ENCODE measurements at regions not wholly inside any gene's neighbourhood (a gene's known extent, or its start where the extent isn't known, plus 50 kb on each side); places are given as distances from the start of the nearest gene placed in this dataset.
"Not testable (repeated sequence)": the region's sequence is repeated elsewhere in the genome, so short reads cannot be mapped to it uniquely, and the experiment has no call there.

DNA sequence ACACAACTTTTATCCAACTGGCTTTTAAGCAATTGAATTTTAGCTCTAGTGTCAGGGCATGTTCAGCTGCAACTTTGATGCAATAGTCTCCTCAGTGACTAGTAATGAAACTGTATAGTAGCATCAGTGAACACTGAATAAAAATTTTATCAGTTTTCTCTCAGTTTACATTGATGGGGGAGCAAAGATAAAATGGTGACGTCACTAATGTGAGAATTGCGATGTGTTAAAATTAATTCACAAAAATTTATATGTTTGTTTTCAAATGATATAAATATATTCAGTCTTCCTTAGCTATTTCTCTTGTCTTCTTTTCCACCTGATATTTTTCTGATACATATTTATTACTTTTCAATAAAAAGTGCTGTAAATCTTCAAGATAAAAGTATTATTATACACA is 508.8 kb upstream of the AGA start:
- no peak for DNase-seq (ENCODE audit: low spot score)

DNA sequence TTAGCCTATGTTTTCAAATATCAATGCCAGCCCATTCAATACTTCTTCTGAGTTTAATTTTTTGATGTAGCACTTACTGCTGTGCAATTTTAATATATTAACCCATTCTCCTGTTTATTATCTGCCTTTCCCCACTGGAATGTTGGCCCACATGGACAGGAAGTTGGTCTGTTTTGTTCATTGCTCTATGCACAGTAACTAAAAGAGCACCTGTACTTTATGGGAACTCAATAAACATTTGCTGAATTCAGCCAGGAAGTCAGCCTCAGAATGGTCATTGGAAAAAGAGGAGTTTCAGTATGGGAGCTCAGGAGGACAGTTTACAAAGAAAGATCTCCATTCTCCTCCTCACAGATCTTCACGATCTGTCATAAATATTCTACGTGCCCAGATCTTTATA is 510.5 kb upstream of the AGA start:
- DNase-seq (ENCODE audit: low spot score), result no peak

DNA sequence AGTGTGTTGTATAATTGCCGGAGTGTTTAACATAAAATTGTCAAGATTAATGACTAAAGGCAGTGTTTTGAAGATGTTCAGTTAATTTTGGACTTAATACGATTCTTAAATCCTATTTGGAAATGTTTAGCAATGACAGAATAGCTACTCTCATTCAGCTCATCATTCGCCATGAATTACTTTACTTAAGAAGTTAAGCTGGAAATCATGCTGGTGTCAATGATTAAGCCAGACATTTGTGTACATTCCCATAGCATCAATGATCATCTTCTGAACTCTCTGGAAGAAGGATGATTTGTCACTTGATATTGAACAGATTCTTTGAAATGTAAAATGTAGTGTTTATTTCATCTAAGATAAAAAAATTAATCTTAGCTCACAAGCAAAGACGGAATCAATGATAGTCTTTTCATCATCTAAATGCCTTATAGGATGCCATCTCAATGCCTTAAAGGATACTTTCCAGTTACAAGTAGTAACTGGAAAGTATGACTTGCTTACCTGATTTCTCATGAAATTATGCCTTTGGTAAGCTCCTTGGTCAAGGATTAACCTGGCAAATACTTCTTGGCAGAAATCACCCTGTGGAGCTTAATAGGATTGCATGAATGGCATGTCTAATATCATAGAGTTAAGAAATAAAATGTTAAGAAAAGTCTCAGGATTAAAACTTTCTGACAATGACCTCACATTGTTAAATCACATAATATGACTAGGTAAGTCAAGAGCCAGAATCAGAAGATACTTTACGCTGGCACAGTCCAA is 515.5 kb upstream of the AGA start:
- no peak for DNase-seq (ENCODE audit: low spot score)

DNA sequence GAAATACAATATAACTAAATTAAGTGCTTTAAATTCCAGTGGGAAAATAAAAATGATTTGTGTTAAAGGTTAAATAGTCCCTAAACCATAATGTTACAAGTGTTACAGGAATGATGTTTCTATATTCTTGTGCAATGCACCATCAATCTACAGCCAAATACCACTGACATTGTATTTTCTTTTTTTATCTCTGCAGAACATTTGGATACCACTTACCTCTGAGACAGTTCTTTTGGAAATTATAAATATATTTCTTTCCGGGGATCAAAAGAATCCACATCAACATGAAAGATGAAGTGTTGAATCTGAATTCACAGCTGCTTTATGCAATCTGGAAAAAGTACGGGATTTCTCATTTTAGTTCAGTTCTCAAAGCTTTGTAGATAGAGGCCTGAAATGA is 518.3 kb upstream of the AGA start:
- DNase-seq (ENCODE audit: low spot score), result no peak

DNA sequence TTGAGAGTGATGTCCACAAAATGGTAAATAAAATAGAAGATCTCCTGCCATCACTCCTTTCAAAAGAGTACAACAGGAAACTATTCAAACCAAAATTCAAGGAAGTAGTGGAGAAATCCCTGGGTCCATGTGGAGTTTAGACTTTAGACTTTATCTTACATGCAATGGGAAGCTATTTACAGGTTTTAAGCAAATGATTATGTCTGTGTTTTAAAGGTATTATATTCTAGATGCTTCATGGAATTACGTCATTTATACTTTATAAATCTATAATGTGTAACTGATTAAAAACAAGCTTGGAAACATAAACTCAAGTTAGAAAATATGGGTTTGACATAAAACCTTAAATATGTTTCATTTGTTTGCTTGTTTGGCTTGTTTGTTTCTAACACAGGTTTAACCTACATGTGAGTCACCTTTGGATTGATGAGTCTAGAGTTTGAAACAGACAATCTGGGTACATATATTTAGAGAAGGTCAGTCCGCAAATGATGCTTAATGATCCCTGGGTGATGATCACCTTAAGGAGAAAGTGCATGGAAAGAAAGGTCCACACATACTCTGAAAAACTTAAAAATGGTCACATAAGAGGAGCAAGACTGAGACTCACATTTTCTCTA is 519.6 kb upstream of the AGA start:
- DNase-seq (ENCODE audit: low spot score), result no peak

DNA sequence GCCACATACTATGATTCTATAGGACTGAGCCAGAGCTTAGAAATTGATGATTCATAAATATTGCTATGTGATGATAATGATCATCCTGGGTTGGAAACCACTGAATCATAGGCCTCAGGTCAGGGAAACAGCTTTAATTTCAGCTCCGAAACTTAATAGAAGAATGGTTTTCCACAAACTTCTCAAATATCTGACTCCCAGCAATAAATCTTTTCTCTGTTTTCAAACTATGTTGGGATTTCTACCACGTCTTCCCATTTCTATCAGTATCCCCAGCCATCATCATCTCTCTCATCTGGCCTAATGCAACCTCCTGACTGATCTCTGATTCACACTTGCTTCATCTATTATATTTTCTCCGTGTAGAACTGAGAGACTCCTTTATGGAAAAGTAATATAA is 521.8 kb upstream of the AGA start:
- no peak for DNase-seq (ENCODE audit: low spot score)

DNA sequence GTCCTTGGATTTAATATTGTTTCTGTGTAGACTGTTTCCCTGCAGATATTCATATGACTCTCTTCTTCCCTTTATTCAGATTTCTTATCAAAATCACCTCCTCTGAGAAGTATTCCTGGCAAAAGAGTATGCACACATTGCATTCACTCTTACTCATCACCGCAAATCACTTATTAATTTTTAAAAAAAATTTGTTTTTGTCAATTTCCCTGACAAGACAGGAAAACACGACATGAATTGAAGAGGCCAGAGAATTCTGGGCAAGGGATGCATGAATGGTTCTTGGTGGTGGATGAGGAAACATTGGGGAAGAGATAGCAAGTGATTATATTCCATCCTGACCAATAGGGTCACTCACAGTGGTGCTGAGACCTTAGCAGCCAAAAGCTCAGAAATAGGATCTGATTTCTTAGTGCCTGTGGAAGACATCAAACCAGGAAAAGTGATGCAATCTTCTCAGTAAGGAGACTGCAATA is 522.5 kb upstream of the AGA start:
- no peak for DNase-seq (ENCODE audit: low spot score)

DNA sequence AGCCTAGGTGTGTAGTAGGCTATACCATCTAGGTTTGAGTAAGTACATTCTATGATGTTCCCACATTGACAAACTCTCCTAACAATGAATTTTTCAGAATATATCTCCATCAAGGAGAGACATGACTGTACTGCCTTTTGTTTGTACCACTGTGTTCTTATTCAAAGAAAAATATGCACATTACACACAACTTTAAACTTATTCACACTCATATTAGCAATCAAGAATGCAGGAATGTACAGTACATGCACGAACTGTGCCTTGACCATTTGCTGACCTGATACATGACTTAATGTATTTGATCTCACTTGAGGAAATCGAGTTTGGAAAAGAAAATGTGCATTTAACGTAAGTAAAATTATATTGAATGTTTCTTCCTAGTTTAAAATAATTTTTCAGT is 525.1 kb upstream of the AGA start:
- DNase-seq (ENCODE audit: low spot score), result no peak

DNA sequence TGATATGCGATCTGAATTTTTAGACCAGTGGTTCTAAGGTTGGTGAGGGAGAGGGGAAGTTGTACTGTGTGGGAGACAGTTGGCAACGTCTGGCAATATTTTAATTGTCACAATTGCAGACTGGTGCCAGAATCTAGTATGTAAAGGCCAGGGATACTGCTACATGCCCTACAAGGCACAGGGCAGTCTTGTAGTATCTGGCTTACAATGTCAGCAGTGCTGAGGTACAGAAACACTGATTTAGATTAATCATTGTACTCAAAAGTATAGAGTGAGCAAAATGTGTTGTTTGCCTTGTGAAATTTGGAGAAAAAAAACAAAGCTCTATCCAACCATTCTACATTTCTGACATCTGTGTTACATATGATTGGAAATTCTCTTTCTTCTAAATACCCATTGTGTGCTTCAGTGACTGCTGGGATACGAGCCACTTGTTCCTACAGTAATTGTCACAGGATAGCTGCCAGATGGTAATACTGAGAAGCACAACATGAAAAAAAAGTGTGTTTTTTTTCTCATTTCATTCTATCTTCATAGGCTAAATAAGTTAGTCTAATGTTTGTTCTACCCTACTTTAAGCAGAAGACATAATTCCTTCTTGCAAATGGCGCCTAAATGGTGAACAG is 526.7 kb upstream of the AGA start:
- DNase-seq (ENCODE audit: low spot score), result no peak

DNA sequence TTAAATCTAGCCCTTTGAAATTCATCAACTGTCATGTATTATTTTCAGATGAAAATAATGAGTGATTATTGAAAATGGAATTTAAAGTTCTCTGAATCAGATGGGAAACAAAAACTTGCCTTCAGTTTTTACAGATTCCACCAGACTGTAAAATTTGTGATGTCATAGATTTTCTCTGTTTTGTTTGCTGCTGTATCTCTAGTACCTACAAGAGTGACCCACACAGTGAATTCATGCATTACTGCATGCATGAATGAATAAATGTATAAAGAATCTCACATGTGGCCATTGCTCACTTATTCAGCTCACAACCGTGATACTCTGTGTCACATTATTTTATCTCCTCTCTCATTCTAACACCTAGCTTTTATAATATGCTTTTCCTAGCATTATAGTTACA is 532.2 kb upstream of the AGA start:
- DNase-seq (ENCODE audit: low spot score), result no peak

DNA sequence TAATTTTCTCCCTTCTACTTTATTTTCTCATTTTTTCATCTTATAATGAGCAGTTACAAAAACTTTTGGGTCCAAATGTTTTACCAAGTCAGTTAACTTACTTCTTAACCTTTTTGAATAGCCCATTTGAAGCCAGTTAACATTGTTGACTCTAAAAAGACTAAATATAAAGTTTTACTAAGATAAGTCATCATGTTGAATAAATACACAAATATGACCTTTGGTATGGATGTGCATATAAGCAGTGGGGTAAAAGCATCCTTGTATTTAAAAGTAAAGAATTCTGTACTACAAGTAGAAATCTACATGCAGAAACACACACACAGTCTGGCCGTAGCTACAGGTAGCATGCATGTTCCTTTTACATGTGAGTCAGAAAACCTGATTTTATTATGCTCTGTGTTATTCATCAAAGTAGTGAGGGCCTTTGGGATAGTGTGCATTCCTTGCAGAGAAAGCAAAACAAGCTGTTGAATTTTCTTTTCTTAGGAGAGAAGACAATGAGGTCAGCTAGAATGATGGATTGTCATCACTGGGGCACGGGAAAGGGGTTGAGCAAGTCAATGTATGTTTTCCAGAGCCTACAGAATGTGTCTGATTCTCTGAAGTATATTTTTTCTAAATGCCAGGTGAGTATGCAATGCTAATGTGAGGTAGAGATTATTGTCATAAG is 533.2 kb upstream of the AGA start:
- no peak for DNase-seq (ENCODE audit: low spot score)

DNA sequence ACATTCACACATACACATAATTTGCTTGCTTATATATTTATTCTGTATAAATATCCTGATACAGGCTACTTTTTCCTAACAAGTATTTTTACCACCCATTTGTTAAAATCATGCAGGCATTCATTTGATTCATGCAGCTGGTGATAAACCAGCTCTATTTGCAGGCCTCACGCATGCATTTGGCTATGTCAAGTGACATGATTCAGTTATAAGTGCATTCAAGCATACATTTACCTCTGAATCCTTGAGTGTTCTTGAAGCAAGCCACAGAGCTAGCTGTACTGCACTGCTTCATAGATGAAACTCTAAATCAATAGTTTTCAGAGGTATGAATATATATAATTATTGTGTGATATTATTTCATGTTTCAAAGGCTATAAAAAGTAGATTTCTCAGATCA is 544.0 kb upstream of the AGA start:
- DNase-seq (ENCODE audit: low spot score), result no peak

DNA sequence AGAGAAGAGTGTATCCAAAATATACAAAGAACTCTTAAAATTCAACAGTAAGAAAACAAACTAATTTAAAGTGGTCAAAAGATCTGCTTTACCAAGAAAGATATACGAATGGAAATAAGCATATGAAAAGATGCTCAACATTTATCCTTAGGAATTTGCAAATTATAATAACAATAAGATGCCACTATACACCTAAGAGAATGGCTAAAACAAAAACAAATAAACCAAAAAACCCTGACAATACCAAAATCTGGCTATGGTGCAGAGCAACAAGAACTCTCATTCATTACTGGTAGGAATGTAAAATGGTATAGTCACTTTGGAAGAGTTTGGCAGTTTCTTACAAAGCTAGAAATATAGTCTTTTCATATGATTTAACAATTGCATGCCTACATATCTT is 545.7 kb upstream of the AGA start:
- no peak for DNase-seq (ENCODE audit: low spot score)

DNA sequence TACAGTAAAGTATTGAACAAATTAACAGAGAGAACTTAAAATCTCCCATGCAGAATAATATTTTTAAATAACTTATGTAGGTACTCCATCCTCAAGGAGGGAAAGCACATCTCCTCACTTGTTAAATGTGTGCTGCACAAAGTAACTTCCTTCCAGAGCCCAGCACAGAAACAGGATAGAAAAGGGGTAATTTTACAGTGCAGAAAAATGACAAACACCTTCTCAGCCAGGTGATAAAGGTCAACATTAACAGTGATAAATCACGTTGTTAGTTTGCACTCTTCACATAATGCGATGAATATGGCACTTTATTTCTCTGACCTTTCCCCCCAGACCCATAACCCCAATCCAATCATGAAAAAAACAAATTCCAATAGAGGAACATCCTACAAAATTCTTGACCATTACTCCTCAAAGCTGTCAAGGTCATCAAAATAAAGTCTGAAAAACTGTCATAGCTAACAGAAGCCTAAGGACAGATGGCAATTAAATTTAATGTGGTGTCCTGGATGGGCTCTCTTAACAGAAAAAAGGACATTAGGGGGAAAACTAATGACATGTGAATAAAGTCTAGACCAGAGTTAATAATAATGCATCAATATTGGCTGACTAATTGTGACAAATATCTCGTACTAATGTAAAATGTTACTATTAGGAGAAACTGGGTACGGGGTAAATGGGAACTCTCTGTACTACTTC is 547.4 kb upstream of the AGA start:
- DNase-seq (ENCODE audit: low spot score), result no peak

DNA sequence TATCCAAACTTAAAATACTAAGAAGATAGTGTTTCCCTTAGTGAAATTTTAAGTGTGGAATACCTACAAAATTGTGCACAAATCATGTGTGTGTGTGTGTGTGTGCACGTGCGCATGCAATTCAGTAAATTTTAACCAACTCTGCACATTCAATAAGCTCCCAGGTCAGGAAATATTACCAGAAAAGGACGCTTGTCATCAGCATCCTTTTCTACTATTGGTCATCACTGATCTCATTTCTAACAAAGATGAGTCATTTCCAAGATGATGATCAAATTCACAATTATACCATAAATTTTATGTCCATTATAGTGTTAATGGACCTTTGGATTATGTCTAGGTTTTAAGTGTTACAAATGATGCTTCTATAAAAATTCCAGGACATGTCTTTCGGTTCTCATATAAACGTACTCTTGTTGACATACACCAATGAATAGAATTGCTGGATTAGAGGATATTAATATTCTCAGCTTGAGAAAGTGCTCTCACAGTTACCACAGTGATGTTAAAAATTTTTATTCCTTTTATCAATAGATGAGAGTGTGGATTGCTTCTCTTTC is 560.9 kb upstream of the AGA start:
- no peak for DNase-seq (ENCODE audit: low spot score)

DNA sequence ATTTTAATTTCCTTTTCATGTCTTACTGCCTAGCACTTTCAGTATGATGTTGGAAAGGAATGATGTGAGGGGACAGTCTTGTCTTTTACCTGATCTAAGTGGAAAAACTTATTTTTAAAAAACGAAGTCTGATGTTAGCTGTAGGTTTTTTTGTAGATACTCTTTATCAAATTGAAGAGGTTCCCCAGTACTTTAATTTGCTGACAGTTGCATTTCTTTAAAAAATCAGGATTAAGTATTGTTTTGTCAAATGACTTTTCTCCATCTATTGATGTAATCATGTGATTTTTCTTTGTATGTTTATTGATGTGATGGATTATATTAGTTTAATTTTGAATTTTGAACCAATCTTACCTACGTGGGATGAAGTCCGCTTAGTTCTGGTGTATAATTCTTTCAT is 568.4 kb upstream of the AGA start:
- no peak for DNase-seq (ENCODE audit: low spot score)

DNA sequence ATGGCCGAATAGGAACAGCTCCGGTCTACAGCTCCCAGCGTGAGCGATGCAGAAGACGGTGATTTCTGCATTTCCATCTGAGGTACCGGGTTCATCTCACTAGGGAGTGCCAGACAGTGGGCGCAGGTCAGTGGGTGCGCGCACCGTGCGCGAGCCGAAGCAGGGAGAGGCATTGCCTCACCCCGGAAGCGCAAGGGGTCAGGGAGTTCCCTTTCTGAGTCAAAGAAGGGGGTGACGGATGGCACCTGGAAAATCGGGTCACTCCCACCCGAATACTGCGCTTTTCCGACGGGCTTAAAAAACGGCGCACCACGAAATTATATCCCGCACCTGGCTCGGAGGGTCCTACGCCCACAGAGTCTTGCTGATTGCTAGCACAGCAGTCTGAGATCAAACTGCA is 572.8 kb upstream of the AGA start:
- not testable (repeated sequence) for DNase-seq (ENCODE audit: low spot score)

DNA sequence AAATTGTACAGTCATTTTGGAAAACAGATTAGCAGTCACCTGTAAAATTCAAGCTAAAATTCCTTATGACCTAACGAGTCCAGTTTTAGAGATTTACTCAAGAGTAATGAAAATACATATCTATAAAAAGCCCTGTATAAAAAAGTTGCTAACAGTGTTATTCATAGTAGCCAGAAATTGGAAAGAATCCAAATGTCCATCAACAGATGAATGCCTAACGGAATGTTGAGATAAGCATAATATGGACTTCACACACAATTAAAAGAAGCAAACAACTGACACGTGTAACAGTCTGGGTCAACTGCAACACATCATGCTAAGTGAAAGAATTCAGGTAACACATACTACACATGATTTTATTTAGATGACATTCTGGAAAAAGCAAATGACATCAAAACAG is 584.8 kb upstream of the AGA start:
- no peak for DNase-seq (ENCODE audit: low spot score)

DNA sequence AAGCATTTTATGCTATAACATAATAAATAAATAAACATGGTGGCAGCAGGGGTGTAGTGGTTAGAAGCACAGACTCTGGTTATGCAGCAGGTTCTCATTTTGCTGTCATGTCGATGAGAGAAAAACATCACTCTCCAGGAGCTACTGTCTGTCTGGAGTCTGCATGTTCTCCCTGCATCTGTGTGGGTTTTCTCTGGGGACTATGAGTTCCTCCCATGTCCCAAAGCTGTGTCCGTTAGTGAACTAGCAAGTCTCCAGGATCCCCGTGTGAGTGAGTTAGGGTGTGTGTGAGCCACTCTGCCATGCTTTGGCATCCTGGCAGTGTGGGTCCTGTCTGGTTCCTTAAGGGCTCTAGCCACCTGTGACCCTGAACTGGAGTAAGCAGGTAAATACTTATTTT is 585.6 kb upstream of the AGA start:
- no peak for DNase-seq (ENCODE audit: low spot score)

DNA sequence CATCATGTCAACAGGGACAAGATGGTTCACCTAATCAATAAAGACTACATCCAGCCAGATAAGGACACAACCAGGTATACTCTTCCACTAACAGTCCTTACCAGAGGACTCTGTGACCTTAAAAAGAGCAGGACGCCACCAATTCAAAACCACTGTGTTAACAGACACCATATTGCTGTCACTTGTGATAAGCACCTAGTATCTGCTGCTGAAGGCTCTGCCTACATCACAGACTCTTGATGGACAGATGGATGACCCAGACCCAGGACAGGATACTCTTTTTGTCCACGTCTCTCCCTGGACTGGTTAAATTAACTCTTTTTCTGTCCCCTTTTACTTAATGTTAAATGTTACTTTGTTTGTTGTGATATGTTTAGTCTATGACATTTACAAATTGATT is 586.2 kb upstream of the AGA start:
- no peak for DNase-seq (ENCODE audit: low spot score)

DNA sequence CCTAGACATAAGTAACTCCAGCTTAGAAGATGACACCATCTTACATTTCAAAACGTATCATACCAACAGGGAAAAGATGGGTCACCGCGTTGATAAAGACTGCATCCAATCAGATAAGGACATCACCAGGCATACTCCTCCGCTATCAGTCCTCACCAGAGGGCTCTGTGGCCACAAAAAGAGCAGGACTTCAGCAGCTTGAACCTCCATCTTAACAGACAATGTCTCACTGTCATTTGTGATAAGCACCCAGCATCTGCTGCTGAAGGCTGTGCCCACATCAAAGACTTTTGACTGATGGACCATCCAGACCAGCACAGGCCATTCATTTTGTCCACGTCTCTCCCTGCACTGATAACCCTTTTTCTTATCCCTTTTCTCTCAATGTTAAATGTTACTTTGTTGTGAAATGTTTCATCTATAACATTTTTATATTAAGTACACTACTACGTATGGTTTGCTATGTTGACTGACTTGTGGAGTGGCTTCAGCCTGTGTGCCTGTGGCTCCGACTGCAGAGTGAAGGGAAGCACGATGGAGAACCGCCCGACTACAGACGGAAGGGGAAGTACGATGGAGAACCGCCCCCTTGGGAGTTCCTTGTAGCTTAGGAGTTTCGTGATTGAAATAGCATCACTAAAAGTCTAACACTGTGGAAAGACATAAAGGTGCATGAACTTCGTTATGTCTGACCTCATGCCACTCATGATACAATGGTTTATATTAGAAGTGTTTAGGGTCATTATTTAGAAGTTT is 595.4 kb upstream of the AGA start:
- no peak for DNase-seq (ENCODE audit: low spot score)

Data from left forelimb (tissue), 1 donor.